Ramos (cell line): ENCODE measurements at regions not wholly inside any gene's neighbourhood (a gene's known extent, or its start where the extent isn't known, plus 50 kb on each side); places are given as distances from the start of the nearest gene placed in this dataset.

Experiments
- in situ Hi-C: fragments of 300-500 bp; cut with MboI; formaldehyde crosslinking; loops from one replicate; pipeline ENCODE4 v1.14.3; 2022; ENCODE audit warnings: low sequenced_read_pairs; ENCODE audit not compliant: unreplicated experiment

DNA sequence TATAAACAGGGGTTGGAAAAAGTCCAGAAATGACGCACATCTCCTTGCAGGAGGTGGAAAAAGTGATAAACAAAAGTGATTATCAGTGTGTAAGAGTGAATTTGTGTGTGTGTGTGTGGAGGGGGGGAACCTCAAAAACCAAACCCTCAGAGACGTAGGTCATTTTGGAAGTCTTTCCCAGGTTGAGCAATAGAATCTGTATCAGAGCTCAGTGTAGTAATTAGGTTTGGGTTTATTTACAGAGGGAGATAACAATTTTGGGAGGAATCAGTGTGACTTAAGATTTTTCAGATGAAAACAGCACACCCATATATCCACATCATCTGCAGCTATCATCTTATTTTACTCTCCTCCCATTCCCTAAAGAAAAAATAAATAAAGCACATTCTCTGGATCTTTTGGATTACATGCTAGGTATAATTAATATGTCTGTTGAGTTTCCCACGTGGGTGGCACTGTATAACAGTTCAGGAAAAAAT is 406.4 kb downstream of the FGF9 start:
- in situ Hi-C loops = no loop called here

DNA sequence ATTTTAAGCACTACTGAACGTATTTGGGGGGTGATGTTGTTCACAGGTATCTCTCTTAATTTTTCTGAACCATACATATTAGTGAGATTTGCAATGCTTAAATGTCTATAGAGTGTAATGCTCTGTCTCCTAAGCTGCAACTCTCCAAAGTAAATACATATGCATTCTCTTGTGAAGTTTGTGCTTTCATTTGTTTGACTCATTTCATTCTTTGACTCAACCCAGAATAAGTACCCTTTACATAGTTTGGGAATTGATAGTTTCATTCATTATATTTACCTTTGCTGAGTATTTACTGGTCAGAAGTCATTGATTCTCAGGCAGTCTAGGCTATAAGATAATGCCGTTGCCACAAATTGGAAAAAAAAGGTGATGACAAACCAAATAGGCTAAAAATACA is 406.9 kb downstream of the FGF9 start:
- in situ Hi-C loops = no loop called here

DNA sequence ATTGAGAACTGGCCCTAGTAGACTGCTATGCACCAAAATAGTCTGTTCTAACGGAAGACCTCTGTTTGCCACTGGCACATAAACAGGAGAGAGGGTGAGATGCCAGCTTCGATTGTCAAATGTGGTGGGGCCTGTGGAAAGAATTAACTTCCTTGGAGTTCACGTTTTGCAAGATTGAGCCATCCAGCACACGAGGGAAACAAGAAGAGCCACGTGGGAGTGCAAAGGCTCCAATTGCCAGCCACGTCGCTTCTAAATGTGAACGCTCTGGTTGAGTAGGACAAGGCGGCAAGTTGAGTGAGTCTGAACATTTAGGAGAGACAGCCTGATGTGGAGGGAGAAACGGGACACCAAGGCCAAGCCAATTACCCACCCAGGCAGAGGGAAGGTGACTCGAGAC is 409.1 kb downstream of the FGF9 start:
- in situ Hi-C loops = no loop called here

DNA sequence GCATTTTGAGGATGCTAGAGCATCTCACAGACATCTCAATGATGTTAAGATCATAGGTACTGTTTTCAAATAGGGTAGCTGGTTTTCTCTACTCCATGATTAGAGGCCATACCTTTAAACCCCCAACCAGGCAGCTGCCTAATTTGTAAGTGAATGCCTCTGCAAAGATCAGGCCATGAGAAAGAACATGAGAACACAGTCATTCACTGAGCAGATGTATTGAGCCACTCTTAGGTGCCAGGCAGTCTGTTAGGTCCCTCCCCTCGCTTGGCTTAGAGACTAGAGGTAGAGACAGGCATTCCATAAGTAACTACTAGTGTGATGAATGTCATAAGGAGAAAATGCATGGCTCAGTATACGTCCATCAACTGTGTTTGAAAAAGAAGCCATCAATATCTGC is 410.0 kb downstream of the FGF9 start:
- in situ Hi-C loops = no loop called here

DNA sequence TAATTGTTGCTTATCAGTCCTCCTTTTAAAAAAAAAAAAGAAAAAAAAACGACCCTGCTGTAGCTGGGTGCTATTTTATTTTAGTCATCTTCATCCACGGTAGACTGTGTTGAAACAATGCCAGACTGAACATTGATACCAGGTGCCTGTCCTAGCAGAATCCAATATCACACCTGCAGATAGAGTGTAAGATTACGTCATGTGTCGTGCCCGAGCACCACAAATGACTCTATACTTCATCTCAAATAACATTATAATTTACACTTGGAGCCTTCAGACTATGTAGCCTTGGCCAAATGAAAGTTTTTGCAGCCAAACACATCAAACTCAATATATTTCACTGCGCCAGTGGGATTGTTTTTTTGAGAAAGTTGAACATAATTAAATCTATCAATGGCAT is 410.6 kb downstream of the FGF9 start:
- in situ Hi-C loops = no loop called here

DNA sequence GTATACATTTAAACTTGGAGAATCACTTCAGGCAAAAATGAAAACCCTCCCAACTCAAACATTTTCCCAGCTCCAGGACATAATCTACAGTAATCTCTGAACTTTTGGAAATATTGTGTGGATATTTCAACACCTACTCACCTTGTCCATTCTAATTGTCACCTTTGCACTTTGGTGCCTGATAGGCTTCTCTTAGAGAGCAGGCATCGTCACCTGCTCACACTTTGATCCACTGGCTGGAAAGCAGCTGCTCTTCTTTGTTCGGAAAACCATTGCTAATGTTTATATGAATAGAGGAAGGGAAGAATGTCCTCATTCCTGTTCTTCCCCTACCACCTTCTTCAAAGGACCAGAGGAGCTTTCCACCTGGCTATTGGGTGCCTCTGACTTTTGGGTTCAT is 411.2 kb downstream of the FGF9 start:
- in situ Hi-C loops = no loop called here

DNA sequence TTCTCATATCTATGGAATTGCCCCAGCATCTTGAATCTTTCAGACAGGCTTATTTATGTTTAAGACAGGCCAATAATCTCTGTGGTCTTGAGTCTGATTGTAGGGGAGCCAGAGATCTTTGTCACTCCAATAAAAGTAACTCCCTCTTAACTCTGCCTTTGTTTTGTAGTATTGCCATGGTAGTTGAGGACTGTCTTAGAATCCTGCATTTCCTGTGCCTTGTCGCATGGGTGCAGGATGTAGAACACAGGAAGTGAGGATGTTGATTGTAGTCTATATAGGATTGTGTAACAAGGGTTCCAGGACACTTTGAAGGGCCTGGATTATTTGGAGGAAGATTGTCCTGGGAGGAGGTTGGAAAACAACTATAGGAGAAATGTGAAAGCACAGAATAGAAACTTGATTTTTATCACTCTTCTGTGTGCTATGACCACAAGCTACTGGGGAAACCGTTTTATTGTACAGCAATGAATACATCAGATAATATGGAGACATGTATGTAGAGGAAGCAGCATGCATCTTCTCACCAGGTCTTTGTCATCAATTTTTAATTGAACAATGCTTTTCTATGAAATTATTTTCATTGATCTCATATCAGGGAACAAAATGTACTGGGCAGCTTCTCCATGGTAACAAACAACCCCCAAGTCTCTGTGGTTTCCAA is 411.7 kb downstream of the FGF9 start:
- in situ Hi-C loops = no loop called here

DNA sequence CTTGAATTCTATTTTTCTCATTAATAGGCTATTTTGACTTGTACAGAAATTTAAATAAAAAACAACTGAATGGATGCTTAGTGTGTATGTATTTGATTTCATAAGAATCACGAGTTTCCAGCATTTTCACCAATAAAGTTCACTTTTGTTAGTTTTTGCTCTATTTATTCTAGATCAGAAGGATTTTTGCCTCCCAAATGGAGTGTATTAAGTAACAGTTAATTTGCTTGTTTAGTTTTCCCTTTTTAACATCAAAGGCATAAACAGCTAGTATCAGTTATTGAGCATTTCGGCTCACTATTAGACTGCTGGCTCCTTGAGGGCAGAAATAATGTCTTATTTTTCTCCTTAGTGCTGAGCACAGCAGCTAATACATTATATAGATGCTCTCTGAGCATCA is 414.1 kb downstream of the FGF9 start:
- in situ Hi-C loops = no loop called here

DNA sequence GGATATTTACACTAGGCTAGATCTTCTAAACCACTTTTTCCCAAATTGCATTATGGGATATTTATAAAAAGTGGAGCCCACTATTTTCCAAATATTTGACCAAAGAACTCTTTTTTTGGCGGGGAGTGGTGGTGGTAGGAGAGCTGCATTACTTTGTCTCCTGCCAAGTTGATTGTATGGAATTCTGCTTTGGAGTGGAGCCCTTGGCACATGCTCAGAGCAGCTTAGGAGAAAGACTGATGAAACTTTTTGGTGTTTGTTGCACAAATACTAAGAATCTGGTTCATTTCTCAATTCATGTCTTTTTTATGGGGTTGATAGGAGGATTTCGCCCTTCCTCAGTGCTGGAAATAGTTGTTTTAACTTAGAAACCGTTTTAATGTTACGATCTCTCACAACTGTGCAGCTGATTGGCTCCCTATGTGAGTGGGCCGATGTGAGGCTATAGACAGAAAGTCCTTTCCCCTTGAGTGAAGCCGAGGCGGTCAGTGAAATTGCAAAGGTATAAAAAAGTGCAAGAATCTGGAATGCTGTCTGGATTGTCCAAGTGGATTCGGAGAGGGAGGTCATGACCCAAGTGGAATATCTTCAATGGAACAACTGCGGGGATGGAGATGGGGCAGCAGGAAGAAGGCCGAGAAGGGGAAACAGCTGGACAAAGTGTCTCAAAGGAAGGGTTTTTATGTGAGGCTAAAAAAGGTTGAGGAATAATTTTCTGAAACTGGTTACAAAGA is 415.9 kb downstream of the FGF9 start:
- in situ Hi-C loops = no loop called here

DNA sequence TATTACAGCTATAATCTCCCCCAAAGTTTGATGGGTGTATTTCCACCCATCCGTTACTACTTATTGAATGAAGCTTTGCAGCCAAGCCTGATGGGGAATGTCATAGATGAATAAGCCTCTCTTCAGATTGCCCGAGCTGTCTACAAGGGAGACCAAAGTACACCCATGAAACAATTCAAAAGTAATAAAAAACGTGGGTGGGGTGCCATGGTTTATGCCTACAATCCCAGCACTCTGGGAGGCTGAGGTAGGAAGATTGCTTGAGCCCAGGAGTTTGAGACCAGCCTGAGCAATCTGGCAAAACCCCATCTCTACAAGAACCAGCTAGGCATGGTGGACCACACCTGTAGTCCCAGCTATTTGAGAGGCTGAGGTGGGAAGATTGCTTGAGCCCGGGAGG is 419.2 kb downstream of the FGF9 start:
- in situ Hi-C loops = no loop called here

DNA sequence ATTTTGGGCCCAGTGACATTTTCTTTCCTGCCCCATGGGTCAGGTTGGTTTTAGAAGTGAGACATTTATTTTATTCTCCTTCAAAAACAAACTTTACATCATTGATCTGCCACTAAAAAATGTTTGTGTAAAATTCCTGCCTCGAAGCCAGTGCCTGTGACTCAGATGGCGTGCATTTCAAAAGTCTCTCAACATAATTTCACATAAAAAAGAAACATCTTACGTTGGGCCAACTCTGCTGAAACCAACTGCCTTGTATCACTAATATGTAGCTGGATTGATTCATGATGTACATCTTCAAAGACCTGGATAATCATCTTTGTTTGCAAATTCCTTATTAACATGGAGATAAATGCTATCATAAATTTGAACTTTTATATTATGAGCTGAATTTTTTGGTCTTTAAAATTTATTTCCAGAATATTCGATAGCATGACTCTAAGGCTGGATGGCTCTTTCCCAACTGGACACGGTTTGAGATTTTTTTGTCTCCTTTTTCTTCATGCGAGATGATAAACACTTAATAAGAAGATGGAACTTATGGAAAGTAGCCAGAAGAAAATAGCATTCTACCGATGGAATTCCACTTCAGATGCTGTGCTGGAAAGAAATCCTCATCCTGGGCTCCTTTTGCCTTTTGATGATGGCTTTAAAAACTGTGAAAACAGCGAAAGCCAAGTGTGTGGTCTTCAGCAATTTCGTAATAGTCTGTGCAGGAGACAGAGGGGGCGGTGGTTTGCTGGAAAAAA is 420.5 kb downstream of the FGF9 start:
- in situ Hi-C loops = no loop called here

DNA sequence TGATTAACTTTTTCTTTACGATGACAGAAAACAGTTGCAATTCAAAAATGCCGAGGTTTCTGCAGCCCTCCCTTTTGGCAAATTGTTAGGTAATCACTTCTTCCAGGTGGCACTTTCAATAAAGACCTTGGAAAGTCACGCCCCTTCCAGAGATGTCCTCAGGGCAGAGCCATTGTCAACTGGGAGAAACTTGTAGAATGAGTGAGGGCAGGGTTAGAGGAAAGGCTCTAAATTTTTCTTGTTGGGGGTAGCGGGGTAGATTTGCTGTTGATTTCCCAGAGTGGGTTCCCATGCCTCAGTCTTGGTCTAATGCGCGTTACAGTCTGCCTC is 421.1 kb downstream of the FGF9 start:
- in situ Hi-C loops = no loop called here

DNA sequence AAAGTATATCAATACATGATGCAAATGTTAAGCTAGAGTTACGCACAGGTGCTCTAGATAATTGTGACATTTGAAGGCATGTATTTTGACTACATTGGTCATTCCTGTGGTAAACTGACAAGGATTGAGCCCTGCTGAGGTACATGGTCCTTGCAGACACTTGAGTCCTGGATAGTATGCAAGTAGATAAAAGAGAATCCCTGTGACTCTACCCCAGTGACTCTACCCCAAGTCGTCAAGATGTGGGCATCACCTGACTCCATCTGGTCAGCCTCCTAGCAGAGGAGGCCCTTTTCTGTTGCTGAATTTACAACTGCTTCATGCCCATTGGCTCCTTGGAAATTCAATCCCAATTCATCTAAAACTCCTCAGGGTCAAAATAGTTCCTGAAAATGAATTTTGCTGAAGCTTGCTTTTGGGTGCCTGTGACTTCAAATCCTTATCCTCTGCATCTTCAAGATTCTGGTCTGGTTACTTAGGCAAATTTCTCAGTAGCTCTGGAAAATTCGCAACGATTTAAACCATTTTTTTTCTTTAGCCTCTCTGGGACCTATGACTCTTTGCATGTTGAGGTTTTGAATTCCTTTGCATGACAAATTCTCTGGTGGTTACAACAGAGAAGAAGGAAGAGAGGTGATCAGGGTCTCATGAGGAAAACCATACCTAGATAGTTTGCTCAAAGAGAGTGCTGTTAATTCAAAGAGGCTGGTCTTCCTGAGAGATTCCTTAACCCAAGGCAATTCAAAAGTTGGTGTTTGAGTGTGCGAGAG is 422.1 kb downstream of the FGF9 start:
- in situ Hi-C loops = no loop called here

DNA sequence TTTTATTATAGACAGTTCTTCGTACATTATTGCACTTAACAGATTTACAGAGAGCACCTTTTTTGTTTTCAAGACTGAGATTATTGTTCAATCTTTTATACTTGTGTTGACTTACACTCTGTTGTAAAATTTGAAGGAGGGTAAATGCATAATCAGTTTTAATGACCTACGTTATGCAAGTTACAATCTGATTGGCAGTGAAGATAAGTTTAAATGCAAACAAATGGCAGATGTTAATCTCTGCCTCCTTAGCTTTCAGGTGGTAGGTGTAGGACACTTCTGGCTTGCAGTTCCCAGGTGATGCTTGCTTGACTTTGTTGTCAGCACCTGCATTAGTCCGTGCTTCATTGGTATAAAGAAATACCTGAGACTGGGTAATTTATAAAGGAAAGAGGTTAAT is 424.9 kb downstream of the FGF9 start:
- in situ Hi-C loops = no loop called here

DNA sequence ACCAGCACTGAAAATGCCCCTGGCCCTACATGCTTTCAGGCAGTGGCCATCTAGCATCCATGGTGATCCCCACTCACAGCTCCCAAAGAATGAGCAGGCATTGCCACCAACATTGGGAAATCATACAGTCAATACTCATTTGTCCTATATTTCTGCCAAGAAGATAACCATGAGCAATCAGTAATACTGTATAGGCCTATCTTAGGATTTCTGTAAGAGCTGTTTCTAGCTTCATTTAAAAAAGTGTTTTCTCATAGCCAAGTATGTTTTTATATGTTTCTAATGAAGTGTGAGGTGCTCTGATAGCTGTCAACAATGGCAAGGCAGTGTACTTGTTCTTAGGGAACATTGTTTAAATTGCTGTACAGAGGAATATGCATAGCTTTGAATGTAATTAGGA is 428.7 kb downstream of the FGF9 start:
- in situ Hi-C loops = no loop called here

DNA sequence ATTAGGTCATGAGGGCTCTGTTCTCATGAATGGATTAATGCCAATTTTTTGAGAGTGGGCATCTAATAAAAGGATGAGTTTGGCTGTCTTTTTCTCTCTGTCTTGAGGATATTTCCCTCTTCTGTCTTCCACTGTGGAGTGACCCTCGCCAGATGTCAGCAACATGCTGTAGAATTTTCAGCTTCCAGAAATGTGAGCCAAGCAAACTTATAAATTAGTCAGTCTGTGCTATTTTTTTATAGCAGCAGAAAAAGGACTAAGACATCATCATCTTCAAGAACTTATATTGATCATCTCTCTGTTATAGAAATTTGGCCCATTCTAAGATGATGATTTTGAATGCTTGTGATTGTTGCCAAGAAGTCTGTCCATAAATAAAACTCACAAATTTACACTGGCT is 431.4 kb downstream of the FGF9 start:
- in situ Hi-C loops = loop anchor here (25.0 kb wide), 1 partner anchor 90 kb away; no protein-coding TSS in a partner anchor

DNA sequence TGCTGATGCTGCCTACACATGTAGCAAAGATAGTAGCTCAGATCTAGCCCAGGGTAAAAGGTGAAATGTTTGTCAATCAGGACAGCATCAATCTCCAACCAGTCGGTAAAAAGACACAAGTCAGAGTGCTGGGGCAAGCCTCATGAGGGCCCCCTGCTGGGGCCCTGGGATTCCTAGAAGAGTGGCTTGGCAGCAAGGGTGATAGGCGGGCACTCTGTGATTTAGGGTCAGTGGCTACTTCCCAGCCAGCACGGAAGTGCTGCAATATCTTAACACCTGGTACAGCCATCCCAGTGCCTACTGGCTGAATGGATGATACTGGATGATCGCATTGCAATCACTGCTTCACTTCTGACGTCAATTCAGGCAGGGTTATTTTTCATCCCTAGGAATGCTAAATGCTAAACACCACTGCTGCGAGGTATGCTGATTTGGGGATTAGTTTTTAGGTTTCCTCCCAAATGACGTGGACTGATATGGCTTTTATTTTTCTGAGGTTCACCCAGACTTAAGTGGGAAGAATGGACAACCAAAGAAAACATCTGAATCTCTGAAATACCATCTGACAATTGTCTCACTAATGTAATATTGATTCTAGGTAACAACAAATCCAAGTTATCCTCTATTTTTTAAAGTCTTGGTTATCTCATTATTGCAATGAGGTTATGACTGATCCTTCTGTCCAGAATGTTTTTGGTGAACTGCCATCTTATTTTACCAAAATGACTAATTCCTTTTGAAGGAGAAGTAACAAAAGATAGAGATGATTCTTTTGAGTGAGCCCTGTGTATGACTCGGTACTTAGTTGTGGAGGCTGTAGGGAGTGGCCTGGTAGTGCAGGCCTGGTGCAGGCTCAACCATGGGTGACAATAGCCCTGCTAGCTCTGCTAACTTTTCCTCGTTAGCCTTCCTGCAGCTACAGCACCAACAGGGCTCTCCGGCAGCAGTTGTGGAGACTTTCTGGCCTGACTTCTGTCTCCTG is 432.5 kb downstream of the FGF9 start:
- in situ Hi-C loops = loop anchor here (25.0 kb wide), 1 partner anchor 91 kb away; no protein-coding TSS in a partner anchor

DNA sequence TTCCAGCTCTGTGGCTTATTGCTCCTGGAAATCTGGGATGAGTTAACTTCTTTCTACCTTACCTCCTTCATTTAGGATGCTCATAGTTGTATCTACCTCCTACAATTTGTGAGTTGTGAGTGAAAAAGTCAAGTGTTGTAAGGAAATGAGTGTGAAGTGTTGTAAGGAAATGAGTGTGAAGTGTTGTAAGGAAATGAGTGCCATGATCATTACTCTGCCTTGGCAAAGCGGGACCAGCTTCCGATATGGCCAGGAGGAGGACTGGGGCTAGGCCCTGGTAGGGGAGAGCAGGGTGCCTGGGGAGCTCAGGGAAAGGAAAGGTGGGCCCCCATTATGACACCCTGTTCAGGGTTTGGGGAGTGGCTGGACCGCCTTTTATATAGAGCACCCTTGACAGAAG is 435.2 kb downstream of the FGF9 start:
- in situ Hi-C loops = loop anchor here (25.0 kb wide), 1 partner anchor 94 kb away; no protein-coding TSS in a partner anchor

DNA sequence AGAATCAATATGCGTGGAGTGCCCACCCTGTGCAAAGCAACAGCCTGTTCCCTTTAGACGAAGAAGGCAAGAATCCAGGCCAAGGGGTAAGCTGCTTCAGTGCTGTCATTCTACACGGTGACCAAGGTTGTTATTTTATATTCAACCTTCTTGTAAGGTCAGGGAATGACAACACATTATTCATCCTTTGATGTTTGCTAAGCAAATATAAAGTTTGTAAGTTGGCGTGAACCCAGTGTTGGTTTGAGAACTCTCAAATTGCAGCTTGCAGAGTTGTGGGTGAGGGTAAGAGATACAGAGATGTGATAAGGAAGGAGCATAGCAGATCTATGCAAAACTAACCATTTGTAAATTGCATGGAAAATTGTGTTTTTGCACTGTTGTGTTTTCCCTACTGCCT is 436.7 kb downstream of the FGF9 start:
- in situ Hi-C loops = loop anchor here (25.0 kb wide), 1 partner anchor 95 kb away; no protein-coding TSS in a partner anchor
